NCI-H2107 treated with DMSO at 0.1 percent for 48 hours (cell line): ENCODE measurements at regions not wholly inside any gene's neighbourhood (a gene's known extent, or its start where the extent isn't known, plus 50 kb on each side); places are given as distances from the start of the nearest gene placed in this dataset.
"Not testable (repeated sequence)": the region's sequence is repeated elsewhere in the genome, so short reads cannot be mapped to it uniquely, and the experiment has no call there.

Experiments used
- DNase-seq: peaks from one replicate; lab custom pipeline; 2025; ENCODE audit not compliant: unreplicated experiment; lab: John Stamatoyannopoulos, UW

DNA sequence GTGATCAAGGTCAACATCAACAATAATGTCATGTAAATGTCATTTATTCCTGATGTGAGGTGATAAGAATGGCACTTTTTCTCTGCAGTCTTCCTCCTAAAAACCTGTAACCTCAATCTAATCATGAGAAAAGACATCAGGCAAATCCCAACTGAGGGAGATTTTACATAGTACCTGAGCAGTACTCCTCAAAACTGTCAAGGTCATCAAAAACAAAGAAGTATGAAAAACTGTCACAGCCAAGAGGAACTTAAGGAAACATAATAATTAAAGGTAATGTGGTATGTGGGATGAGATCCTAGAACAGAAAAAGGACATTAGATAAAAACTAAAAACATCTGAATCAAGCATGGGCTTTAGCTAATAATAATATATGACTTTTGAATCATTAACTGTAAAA, 140.9 kb upstream of the GRM7 start:
- no peak for DNase-seq

DNA sequence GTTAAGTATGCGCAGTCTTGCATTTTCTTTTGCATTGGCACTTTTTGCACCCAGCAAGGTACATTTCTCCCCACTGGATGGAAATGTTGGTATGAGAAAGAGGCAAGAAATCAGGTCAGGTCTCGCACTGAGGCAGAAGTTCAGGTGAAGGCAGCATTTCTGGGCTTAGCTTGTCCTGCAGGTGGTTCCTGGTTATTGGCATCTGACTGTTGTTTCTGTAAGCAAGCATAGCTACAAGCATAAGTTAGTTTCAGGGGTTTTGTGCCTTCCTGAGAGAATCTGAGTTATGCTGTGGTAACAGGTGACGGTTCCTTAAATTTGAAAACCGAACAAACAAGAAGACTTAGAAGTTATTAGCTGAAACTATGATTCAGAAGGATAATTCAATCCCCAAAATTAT, 139.4 kb upstream of the GRM7 start:
- DNase-seq: no peak

DNA sequence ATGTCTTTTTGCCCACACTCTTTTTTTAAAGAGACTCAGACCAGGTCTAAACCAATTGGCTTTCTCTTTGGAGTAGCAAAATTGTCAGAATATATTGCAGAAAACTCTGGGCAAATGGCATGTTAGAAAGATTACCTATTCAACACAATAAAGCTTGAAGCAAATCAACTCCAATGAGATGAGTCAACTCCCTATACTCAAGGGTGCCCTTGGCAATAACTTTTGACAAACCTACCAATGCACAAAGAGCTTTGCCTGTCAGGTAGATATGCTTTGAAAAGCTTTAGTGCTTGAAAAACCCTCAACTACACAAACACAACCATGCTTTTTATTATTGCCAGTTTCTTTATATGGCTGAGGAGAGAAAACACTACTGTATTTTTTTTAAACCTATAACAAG, 137.7 kb upstream of the GRM7 start:
- DNase-seq: no peak

DNA sequence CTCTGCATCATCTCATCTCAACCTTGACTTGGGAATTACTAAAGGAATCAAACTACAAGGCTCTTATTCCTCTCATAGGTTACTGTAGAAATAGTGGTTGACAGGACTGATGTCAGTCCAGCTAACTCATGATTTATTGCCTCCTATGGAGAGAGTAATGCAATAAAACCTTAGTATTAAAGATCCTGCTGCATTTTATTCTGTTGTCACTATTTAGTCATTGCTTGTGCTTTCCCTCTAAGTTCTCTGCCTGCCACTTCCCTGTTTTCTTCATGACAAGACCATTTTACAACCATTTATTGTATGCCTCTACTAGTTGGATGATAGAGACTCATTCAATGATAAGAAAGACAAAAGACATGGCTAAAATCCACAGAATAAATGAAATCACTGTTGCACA, 134.1 kb upstream of the GRM7 start:
- no peak for DNase-seq

DNA sequence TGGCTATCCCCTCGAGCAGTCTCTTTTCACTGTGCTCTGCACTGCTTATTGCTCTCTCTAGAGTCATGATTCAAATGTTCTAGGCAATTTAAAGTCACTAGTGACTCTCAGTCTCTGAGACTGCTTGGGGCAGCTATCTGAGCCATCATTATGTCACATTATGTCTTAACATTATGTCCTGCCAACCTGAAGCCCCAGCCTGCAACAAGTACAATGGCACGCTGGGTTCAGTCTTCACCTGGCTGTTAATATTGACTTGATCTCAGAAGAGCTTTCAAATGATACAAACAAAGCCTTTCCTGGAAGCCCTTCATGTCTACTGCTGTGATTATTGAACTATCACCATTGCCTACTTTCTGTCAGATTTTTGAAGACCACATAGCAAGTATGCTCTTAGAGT, 128.1 kb upstream of the GRM7 start:
- DNase-seq: no peak

DNA sequence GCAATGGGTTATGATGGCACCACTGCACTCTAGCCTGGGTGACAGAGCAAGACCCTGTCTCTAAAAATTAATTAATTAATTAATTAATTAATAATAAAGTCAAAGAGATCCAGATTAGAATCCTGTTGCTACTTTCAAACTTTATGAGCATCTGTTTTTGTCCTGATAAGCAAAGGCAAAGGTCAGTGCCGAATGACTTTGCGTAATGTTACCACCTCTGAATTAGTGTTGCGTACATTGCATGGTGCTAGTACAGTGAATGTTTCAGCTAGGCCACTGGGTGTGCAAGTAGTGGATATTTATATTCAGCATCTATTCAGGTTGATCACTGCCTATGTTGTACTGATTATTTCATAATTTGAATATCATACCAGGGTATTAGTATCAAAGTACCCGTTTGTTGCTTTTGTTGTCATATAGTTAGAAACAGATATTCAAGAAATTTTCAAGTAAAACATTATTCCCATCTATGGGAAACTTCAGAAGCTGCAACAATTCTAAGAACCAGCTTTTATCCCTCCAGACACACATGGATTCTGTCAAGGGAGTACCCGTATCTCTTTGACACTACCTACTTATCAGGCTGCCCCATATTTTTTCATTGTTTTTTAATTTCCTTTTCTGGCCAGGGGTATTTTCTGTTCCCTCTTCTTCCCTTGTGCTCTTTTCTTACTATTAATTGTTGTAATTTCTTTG, 127.1 kb upstream of the GRM7 start:
- DNase-seq: no peak

DNA sequence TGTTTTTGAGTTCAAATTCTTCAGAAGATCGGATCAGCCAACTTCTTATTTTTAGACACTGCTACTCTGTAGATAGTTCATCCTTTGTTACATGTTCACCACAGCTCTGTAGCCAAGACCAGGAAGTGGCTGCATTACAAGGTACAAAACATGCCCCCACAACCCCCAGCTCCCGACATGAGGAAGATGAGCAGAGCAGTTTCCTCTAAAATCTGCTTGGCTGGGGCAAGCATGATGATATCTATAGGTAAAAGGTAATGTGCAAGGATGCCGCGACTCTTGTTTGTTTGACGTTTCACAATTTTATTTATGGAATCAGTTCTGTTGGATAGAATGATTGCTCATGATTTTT, 126.5 kb upstream of the GRM7 start:
- no peak for DNase-seq

DNA sequence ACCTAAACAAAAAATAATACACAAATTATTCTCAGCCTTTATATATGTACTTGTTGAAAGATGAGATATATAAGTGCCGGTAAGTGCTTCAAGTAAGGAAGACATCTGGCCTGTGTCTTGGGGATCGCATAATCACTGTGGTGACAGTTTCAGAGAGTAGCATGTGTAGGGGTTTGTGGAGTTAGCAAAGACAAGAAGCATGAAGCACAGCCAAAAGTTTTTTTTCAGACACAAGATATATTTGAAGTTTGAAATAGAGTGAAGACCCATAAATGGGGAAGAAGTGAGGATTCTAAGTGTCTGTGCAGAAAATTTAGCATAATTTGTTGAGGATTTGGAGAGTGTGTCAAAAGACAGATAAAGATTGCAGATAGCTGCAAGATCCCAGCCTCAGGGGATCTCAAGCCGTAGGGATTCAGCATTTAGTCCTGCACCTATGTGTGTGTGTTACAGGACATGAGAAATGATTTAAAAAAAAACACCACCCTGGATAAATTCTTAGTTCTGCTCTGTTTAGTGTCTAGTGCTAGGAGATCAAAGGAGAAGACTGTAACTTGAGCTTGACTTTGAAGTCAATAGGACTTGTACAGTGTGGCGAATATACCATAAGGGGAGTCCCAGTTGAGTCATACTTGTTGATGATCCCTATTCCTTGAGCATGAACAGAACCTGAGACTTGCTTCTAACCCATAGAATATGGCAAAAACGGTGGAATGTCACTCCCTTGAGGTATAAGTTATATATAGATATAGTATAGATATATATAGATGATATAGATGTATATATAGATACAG, 123.9 kb upstream of the GRM7 start:
- DNase-seq: no peak

DNA sequence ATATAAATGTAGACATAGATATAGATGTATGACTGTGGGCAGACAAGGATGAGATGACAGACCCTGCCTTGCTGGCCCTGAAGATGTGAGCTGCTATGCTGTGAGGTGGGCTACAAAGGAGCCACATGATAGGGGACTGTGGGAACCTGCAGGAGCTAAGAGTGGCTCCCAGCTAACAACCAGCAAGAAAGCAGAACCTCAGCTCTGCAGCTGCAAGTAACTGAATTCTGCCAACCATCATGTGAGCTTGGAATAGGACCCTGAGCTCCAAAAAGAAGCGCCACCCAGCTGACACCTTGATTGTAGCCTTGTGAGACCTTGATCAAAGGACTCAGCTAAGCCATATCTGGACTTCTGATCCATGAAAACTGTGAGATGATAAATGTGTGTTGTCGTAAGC, 123.3 kb upstream of the GRM7 start:
- no peak for DNase-seq

DNA sequence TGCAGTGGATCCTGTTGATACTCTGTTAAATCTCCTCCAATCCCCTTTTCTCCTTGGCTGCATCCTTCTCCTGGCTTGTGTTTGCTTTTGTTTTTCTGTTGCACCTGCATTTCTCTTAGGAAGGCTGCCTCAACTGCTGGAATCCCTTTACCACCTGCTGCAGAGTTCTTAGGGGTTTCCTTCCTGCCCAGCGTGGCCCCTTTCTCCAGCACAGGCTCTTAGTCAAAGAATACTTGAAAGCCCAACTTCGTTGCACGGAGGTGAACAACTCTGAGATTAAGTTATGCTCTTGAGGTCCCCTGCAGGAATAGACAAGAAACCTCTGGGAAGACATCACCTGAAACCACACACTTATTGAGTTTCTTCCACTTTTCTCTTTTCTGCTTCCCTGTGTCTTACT, 121.6 kb upstream of the GRM7 start:
- no peak for DNase-seq

DNA sequence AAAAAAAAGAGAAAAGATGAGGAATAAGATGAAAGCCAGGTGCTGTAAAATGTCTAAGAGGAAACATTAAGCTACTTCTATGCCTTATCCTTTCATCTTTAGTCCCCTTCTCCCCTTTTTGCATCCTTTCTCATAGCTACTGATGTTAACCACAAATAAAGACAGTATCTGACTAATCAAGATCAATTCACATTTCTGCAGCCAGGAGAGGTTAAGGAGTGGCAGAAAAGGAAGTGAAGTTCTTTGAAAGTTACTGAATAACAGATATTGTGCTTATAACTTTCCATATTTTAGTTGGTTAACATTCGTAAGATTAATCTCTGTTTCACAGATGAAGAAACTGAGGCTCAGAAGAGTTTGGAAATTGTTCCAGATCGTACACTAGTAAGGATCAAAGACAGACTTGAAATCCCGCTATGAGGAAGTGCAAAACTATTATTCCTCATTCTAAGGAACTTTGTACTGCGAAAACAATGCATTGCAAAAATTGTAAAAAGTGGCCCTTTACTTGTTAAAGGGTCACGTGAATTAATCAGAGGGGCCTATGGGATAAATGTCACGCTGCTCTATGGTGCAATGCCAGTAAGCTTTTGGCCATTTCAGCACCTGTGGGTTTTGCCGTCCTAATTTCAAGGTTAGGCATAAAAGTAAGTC, 117.7 kb upstream of the GRM7 start:
- DNase-seq: no peak

DNA sequence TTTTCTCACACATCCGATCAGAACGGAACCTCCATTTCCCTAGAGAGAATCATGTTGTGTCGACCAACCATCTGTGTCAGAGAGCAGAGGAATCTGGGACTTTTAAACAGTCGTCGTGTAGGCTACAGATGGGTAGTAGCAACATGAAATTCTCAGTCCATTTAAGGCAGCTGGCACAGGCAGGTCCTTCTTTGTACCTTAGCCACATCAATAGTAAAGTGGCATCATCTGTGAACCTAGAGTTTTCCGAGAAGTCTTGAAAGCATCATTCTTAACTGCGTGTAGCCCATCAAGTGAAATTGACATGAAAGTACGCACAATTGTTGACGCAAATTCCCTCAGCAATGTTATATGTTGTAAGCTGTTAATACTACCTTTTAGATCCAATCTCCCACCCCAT, 114.5 kb upstream of the GRM7 start:
- no peak for DNase-seq

DNA sequence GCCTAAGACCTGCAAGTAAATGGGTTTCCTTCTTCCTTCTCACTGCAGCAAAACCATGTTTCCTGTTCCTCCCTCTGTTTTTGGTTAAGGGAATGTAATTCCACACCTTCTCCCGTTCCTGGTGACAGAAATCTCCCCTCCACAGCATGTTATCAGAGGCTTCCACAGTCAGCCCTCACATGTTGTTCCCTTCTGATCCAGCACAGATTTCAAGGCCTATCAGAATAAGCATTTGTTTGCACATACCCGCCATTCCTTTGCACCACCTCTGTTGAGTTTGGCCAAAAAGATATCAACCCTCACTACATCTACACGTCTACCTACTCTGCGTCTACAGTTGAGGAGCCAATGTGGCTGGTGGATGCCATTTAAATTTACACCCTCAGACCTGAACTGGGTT, 113.9 kb upstream of the GRM7 start:
- no peak for DNase-seq

DNA sequence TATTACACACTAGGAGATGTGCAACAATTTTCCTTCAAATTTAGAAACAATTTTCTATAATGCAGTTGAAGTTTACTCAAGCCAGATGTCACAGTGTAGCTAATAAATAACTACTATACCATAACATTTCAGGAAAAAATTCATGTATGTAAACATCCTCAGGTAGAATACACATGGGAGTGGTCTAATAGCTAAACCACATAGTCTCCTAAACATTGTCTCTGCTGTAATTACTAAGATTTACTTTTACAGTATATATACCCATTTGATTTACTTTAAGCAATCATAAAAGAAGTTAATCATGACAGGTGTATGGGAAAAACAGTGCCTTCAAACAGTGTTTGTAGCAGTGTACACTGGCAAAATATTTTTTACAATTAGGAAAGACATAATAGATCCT, 110.1 kb upstream of the GRM7 start:
- no peak for DNase-seq

DNA sequence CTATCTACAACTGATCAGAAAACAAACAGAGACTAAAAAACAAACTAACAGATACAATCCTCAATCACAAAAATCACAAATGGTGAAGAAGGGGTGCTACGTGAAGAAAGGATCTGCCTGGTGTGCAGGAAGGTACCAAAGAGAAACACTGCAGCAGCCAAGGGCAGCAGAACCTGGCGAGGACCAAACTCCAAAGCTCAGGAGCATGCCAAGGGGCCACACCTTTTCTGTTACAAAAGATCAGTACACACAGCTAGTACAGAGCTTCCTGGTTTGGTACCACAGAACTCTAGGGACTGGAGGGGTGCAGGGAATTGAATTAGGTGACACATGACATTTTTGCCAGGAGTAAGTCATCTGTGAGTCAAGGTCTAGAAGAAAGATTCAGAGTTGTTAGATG, 107.4 kb upstream of the GRM7 start:
- no peak for DNase-seq

DNA sequence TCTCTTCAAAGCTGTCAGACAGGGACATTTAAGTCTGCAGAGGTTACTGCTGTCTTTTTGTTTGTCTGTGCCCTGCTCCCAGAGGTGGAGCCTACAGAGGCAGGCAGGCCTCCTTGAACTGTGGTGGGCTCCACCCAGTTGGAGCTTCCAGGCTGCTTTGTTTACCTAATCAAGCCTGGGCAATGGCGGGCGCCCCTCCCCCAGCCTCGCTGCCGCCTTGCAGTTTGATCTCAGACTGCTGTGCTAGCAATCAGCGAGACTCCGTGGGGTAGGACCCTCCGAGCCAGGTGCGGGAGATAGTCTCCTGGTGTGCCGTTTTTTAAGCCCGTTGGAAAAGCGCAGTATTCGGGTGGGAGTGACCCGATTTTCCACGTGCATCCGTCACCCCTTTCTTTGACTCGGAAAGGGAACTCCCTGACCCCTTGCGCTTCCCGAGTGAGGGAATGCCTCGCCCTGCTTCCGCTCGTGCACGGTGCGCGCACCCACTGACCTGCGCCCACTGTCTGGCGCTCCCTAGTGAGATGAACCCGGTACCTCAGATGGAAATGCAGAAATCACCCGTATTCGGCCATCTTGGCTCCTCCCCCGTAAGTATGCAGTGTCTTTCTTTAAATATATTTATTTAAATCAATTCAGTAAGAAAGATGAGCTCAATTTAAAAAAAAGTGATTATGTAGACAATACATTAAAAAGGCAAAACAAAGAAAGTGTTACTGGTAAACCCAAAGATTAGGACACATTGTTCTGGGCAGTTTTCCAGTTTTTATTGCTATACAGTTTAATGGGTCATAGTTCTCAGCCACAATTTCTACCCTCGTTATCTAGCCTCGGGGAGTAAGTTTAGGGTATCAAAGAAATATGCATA, 91.2 kb upstream of the GRM7 start:
- DNase-seq: not testable (repeated sequence)

DNA sequence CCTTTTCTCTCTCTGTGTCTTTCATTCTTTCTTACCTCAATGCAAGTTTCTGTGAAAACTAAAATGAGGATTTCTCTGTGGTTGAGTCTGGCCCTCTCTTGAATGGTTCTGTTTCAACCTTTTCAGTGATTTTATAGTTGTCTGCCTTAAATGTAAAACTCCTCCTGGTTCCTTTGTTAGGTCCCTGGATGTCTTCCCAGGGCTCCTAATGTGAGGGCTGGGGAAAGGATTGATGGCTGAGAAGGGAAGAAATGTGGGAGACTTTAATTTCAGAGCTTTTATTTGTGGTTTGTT, 90.6 kb upstream of the GRM7 start:
- no peak for DNase-seq

DNA sequence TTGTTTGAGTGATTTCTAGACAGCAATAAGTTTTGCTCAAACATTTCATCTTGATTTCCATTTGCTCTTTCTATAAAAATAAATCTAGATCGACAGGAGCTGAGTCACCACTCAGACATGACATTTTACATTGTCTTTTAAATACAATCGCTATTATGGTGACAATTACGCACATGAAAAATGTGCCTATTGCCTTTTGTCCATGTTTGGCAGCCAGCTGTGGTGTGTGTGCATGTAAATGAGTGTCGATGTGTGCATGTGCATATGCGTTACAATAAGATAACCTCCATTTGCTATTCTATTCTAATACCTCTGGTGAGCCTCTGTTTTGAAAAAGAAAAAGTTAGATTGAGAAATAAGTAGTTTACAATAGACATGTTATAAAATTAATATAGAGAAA, 89.7 kb upstream of the GRM7 start:
- no peak for DNase-seq

DNA sequence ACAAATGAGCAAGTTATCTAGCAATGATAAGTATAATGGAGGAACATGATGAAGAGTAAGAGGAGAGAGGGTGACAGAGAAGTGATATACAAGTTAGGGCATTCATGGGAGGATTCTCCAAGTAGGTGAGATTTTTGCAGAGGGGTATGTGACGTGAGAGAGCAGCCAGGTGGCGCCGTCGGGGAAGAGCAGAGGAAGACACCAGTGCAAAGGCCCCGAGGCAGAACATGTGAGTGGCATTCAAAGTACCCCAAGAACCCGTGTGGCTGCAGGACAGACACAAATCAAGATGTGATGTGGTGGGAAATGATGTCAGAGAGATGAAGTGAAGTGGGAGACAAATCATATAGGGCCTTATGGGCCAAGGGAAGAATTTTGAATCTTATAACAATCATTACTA, 81.8 kb upstream of the GRM7 start:
- DNase-seq: no peak

DNA sequence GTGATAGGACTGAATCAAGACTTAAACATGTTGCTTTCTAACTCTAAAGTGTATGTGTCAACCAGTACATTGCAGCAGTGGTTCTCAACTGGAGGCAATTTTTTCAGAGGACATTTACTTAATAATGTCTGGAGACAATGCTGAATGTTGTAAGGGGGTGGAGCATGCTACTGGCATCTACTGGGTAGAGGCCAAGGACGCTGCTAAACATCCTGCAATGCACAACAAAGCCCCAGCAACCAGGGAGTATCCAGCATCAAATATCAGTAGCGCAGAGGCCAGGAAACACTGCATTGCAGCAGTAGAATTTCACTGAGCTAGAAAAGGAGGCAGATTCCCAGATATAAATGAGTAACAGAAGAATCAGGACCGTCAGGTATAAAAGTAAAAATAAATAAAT, 79.8 kb upstream of the GRM7 start:
- DNase-seq: no peak

DNA sequence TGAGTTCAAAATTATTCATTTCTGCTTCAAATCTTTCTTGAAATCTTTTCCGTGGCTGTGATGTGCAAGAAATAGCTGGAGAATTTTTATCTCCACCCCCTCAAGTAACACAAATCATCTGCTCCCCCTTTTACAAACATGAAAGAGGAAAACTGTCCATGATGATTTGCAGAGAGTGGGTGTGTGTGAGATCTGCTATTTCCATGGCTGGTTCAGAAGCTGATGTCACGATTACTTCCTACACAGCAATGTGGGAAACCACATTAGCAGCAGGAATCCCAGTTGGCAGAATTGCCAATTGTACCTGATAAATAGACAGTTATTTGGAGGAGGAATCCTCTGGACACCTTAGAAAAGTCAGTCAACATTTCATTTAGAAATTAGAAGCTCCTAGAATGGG, 75.2 kb upstream of the GRM7 start:
- DNase-seq: no peak

DNA sequence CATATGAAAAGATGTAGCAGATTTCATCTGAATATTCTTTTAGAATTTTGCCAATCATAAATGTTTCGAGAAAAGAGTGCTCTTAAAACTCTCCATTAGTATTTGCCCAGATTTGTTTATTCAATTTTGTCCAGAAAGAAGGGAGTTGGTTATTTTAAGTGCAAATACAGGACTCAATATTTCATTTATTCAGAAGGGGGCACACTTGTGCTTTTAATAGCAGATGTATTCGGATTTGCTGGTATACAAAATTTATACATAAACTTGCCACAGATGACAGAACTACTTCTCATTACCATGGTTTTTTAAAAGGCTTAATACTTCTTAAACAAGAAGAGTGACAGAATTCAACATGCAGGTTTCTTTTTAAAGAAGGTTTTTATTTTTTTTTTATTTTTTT, 69.8 kb upstream of the GRM7 start:
- no peak for DNase-seq
